HEK293T (cell line): ENCODE measurements at regions not wholly inside any gene's neighbourhood (a gene's known extent, or its start where the extent isn't known, plus 50 kb on each side); places are given as distances from the start of the nearest gene placed in this dataset.
"Not testable (repeated sequence)": the region's sequence is repeated elsewhere in the genome, so short reads cannot be mapped to it uniquely, and the experiment has no call there.

Experiments used
- BHLHE40 ChIP-seq: fragments of 450-650 bp; IDR thresholded peaks from 2 replicates; pipeline ENCODE4 v1.6.1; 2016; ENCODE audit warnings: mild to moderate bottlenecking, moderate library complexity, borderline replicate concordance
- FOXM1 ChIP-seq: fragments of 450-650 bp; IDR thresholded peaks from 2 replicates; pipeline ENCODE4 v1.6.1; 2017; ENCODE audit warnings: mild to moderate bottlenecking, borderline replicate concordance
- L3MBTL2 ChIP-seq: fragments of 450-650 bp; conservative IDR thresholded peaks from 2 replicates; pipeline ENCODE4 v1.6.1; 2016; ENCODE audit warnings: mild to moderate bottlenecking
- NFRKB ChIP-seq: fragments of 450-650 bp; IDR thresholded peaks from 2 replicates; pipeline ENCODE4 v1.6.1; 2016; ENCODE audit warnings: mild to moderate bottlenecking, moderate library complexity
- TARDBP ChIP-seq: fragments of 450-650 bp; IDR thresholded peaks from 2 replicates; pipeline ENCODE4 v1.6.1; 2016

DNA sequence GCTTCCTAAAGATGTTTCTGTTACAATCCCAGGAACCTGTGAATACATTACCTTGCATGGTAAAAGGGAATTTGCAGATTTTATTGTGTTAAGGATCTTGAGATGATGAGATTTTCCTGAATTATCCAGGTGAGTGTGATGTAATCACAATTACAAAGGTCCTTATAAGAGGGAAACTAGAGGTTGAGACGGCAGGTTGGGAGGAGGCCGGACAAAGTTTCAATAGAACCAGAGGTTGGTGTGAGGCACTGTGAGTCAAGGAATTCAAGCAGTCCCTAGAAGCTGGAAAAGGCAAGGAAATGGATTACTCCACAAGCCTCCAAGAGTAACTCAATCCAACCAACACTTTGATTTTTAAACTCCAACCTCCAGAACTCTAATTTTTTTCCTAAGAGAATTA lies 65.9 kb upstream of the C1QTNF3 start:
- not testable (repeated sequence) for TF ChIP-seq L3MBTL2, BHLHE40, TARDBP, NFRKB, FOXM1
